NCI-H1436 treated with DMSO at 0.1 percent for 48 hours (cell line): ENCODE measurements at regions not wholly inside any gene's neighbourhood (a gene's known extent, or its start where the extent isn't known, plus 50 kb on each side); places are given as distances from the start of the nearest gene placed in this dataset.

ENCODE experiments used
- DNase-seq: peaks from one replicate; lab custom pipeline; 2025; lab: John Stamatoyannopoulos, UW

GRCh38 chr4:89363786-89364185 is 56.2 kb upstream of the GPRIN3 start:
- DNase-seq = no peak

- no peak for DNase-seq
Observed at GRCh38 chr4:89358935-89359638, 51.5 kb upstream of the GPRIN3 start.

GRCh38 chr4:89357787-89358186 is 50.2 kb upstream of the GPRIN3 start:
- no peak for DNase-seq
